HepG2 (cell line): ENCODE measurements at regions not wholly inside any gene's neighbourhood (a gene's known extent, or its start where the extent isn't known, plus 50 kb on each side); places are given as distances from the start of the nearest gene placed in this dataset.

ENCODE experiments used
- ATAC-seq: fragments of 200-7000 bp; cut with Tn5 transposase; 3 replicates; pipeline ENCODE4 v1.9.1; 2020; ENCODE audit warnings: mild to moderate bottlenecking, moderate library complexity
- BruUV-seq: library from RNA; stranded (reverse); fragments of 400-500 nt; replicated peaks from 2 replicates; lab custom pipeline; 2021; lab: Mats Ljungman, UMichigan
- CTCF ChIA-PET: fragments of 300-600 bp; formaldehyde crosslinking; extraction: SDS; loops from one replicate; lab custom pipeline; 2021; ENCODE audit warnings: low total read pairs, inconsistent platforms, low intra/inter-chr PET ratio; lab: Yijun Ruan, JAX
- POLR2A ChIA-PET: fragments of 350-600 bp; sonication (Branson Sonifier 250); formaldehyde crosslinking; loops from one replicate; lab custom pipeline; 2020; ENCODE audit warnings: antibody characterized with exemption, inconsistent platforms; lab: Yijun Ruan, JAX
- DNase-seq: peaks from one replicate; pipeline ENCODE4 v3.0.0-alpha.2; 2015; ENCODE audit warnings: low spot score
- FAIRE-seq: peaks from 3 replicates; lab custom pipeline; 2011; peaks lifted over from hg19 to GRCh38; lab: Jason Lieb, UNC
- H2AFZ ChIP-seq: one replicate; pipeline ENCODE4 v1.6.1; 2011; ENCODE audit warnings: low read length, inconsistent platforms
- H3K27ac ChIP-seq: fragments of 300-600 bp; 3 replicates; pipeline ENCODE4 v1.8.0; 2011; ENCODE audit warnings: mixed run types, mild to moderate bottlenecking, mixed read lengths, low read length, inconsistent platforms; ENCODE audit not compliant: insufficient read depth; ENCODE audit errors: extremely low read length
- H3K27me3 ChIP-seq, 2 experiments: fragments of 200-600 bp in 1 of 2; 2 replicates in 1 of 2; 3 replicates in 1 of 2; pipeline versions ENCODE4 v1.6.0 to v1.8.0; 2011; ENCODE audit warnings: low read length in 2 of 2, mild to moderate bottlenecking in 2 of 2, moderate library complexity in 2 of 2, inconsistent platforms in 1 of 2; ENCODE audit not compliant: insufficient read depth in 2 of 2, control insufficient read depth in 1 of 2
- H3K36me3 ChIP-seq, 2 experiments: fragments of 200-600 bp in 1 of 2; replicated peaks in 1 of 2; 2 replicates in 1 of 2; 3 replicates in 1 of 2; pipeline versions ENCODE4 v1.5.1 to v1.8.0; 2011; ENCODE audit warnings: low read length in 2 of 2, inconsistent platforms in 1 of 2; ENCODE audit not compliant: insufficient read depth in 2 of 2, control insufficient read depth in 1 of 2
- H3K4me1 ChIP-seq: 2 replicates; pipeline ENCODE4 v1.5.1; 2012; ENCODE audit warnings: low read length, inconsistent platforms; ENCODE audit not compliant: insufficient read depth
- H3K4me2 ChIP-seq: 2 replicates; pipeline ENCODE4 v1.6.0; 2011; ENCODE audit warnings: low read depth, low read length, inconsistent platforms
- H3K4me3 ChIP-seq, 3 experiments: fragments of 200-600 bp in 1 of 3; sonication (generic), shearing (Covaris generic) in 1 of 3; replicated peaks in 1 of 3; 2 replicates each; pipeline ENCODE4 v1.5.1; 2011 to 2016; ENCODE audit warnings: low read length in 3 of 3, inconsistent platforms in 2 of 3, low read depth in 2 of 3, mild to moderate bottlenecking in 2 of 3, control low read depth in 1 of 3, mixed read lengths in 1 of 3; ENCODE audit not compliant: insufficient read depth in 1 of 3
- H3K79me2 ChIP-seq: one replicate; pipeline ENCODE4 v1.6.1; 2011; ENCODE audit warnings: low read length, inconsistent platforms; ENCODE audit not compliant: insufficient read depth
- H3K9ac ChIP-seq: 2 replicates; pipeline ENCODE4 v1.6.0; 2011; ENCODE audit warnings: mild to moderate bottlenecking, low read depth, low read length, inconsistent platforms; ENCODE audit not compliant: insufficient read depth
- H3K9me3 ChIP-seq: 2 replicates; pipeline ENCODE4 v1.5.1; 2012; ENCODE audit warnings: mild to moderate bottlenecking, low read length
- H4K20me1 ChIP-seq: 2 replicates; pipeline ENCODE4 v1.6.0; 2011; ENCODE audit warnings: inconsistent platforms, mild to moderate bottlenecking, low read length, moderate library complexity; ENCODE audit not compliant: insufficient read depth
- BCL6 ChIP-seq: IDR thresholded peaks from 2 replicates; pipeline ENCODE4 v1.6.1; 2016; ENCODE audit warnings: missing genetic modification reagents, missing compliant biosample characterization
- CEBPG ChIP-seq: IDR thresholded peaks from 2 replicates; pipeline ENCODE4 v1.6.1; 2016
- CENPX ChIP-seq: sonication (generic); formaldehyde crosslinking; IDR thresholded peaks from 2 replicates; pipeline ENCODE4 v1.9.0; 2021; ENCODE audit warnings: mild to moderate bottlenecking, missing genetic modification reagents, moderate library complexity
- HNF1A ChIP-seq, 2 experiments: sonication (generic) in 1 of 2; formaldehyde crosslinking in 1 of 2; IDR thresholded peaks; 2 replicates each; pipeline versions ENCODE4 v1.4.0 to v1.6.1; 2016 to 2020; ENCODE audit warnings: borderline replicate concordance in 1 of 2, low read depth in 1 of 2, mild to moderate bottlenecking in 1 of 2, missing genetic modification reagents in 1 of 2
- HNRNPUL1 ChIP-seq: fragments of 200-400 bp; formaldehyde crosslinking; IDR thresholded peaks from 2 replicates; pipeline ENCODE4 v1.6.1; 2017; ENCODE audit warnings: low read depth, mild to moderate bottlenecking, low read length, moderate library complexity
- RARA ChIP-seq: IDR thresholded peaks from 2 replicates; pipeline ENCODE4 v1.6.1; 2016; ENCODE audit warnings: missing genetic modification reagents, missing compliant biosample characterization
- ZBTB10 ChIP-seq: sonication (generic); formaldehyde crosslinking; IDR thresholded peaks from 2 replicates; pipeline ENCODE4 v1.4.0; 2020; ENCODE audit warnings: missing genetic modification reagents, borderline replicate concordance
- ZNF878 ChIP-seq: sonication (generic); formaldehyde crosslinking; IDR thresholded peaks from 2 replicates; pipeline ENCODE4 v1.8.1; 2023; ENCODE audit warnings: mild to moderate bottlenecking, missing genetic modification reagents, moderate library complexity
- ZNF879 ChIP-seq: sonication (generic); formaldehyde crosslinking; IDR thresholded peaks from 2 replicates; pipeline ENCODE4 v1.8.1; 2023; ENCODE audit warnings: missing genetic modification reagents
- WGBS: methylation state at CpG from one replicate; pipeline ENCODE4 v1.1.6; 2017; ENCODE audit warnings: low lambda C conversion rate; 5-methylcytosine and 5-hydroxymethylcytosine counted together
- in situ Hi-C: cut with HindIII; loops from 2 replicates; pipeline ENCODE4 v1.10.0; 2017; ENCODE audit warnings: low pct_unique_long_range_greater_than_20kb; ENCODE audit not compliant: extremely low pct_ligation_motif_present
- intact Hi-C: fragments of 100-400 bp; cut with micrococcal nuclease; formaldehyde crosslinking; loops from one replicate; pipeline ENCODE4 v1.10.0; 2022; ENCODE audit not compliant: unreplicated experiment
- TF ChIP-seq, protein P1 (sequence below): sonication (generic); formaldehyde crosslinking; IDR thresholded peaks from 2 replicates; pipeline ENCODE4 v1.9.0; 2021; ENCODE audit warnings: missing genetic modification reagents, mild to moderate bottlenecking, borderline replicate concordance

DNA sequence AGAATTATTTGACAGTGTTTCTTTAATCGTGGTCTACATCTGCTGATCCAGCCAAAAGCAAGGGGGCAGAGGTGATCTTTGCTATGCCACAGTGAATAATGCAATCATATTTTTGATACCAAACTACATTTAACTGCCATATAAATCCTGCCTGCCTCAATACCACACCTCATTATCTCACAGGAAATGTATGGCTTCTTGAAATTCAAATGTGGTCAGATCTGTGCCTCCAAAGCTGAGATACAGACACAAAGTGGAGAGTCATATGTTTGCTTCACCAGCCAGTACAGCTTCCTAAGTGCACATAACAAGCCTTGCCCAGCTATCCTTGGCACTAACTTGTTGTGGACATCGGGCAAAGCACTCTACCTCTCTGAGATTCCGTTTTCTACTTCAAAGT lies 250.0 kb upstream of the NFIA start:
- ATAC-seq = no peak
- peaks cover 0 to 2% of the 10 kb centered on the region in 2 experiments; a peak in 1 of 5 replicates for H3K27me3 ChIP-seq
- TF ChIP-seq ZNF879 = no peak
- TF ChIP-seq CEBPG (CRISPR knock-in tag) = no peak
- no peak for TF ChIP-seq CENPX (CRISPR knock-in tag)
- no peak for TF ChIP-seq ZNF878
- TF ChIP-seq, protein P1, sequence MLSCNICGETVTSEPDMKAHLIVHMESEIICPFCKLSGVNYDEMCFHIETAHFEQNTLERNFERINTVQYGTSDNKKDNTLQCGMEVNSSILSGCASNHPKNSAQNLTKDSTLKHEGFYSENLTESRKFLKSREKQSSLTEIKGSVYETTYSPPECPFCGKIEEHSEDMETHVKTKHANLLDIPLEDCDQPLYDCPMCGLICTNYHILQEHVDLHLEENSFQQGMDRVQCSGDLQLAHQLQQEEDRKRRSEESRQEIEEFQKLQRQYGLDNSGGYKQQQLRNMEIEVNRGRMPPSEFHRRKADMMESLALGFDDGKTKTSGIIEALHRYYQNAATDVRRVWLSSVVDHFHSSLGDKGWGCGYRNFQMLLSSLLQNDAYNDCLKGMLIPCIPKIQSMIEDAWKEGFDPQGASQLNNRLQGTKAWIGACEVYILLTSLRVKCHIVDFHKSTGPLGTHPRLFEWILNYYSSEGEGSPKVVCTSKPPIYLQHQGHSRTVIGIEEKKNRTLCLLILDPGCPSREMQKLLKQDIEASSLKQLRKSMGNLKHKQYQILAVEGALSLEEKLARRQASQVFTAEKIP (CRISPR knock-in tag) = no peak
- no peak overlapping the region for H3K27ac ChIP-seq
- no peak for FAIRE-seq
- no peaks in the 10 kb centered on the region for H3K79me2 ChIP-seq
- POLR2A ChIA-PET = no interaction called here
- intact Hi-C loops (no loop called here), in situ Hi-C loops (no loop called here)
- peaks cover 47% of the 10 kb centered on the region for H3K4me1 ChIP-seq
- CTCF ChIA-PET = no interaction called here
- no peaks in the 10 kb centered on the region for H3K9me3 ChIP-seq
- DNase-seq = no peak
- H3K9ac ChIP-seq = no peak overlapping the region
- BruUV-seq = no TSS peak
- no peaks in the 10 kb centered on the region for H4K20me1 ChIP-seq
- no peak overlapping the region for H2AFZ ChIP-seq
- 56% methylated on average over 3 of the region's 3 CpGs for WGBS
- H3K4me2 ChIP-seq = 0 out of 2 replicates have a peak overlapping the region, but pooled peaks have one; percentile 53
- no peak overlapping the region for H3K4me3 ChIP-seq
- no peaks in the 10 kb centered on the region for H3K36me3 ChIP-seq

DNA sequence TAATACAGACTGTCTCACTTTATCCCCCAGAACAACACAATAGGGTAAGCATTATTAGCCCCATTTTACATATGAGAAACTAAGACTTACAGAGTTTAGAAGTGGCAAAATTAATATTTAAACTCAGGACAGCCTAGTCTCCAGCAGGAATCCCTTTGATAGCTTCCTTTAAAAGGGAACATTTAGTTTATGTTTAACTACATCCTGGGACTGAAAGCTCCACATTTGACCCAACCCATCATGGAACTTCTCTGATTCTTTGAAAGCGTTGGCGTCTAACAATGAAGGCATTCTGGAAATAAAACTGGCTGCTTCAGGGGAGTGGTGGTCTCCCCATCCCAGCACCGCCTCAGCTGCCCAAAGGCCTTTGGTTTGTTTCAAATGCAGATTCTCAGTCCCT lies 250.6 kb upstream of the NFIA start:
- Histone ChIP-seq H3K9me3 (no peaks in the 10 kb centered on the region), H2AFZ (no peak overlapping the region), H3K27ac (no peak overlapping the region), H3K36me3 (no peaks in the 10 kb centered on the region), H3K9ac (no peak overlapping the region), H3K4me1 (peaks cover 47% of the 10 kb centered on the region), H3K79me2 (no peaks in the 10 kb centered on the region), H4K20me1 (no peaks in the 10 kb centered on the region), H3K27me3 (peaks cover 0 to 2% of the 10 kb centered on the region in 2 experiments; a peak in 1 of 5 replicates), H3K4me2 (peak overlapping the region; percentile 33; the same call in 1 of the 2 replicates), H3K4me3 (no peak overlapping the region)
- FAIRE-seq (no peak), ATAC-seq (peak; percentile 66; the same call in 2 of the 3 replicates), DNase-seq (peak; percentile 16)
- intact Hi-C loops = no loop called here
- in situ Hi-C loops = no loop called here
- ChIA-PET POLR2A (no interaction called here), CTCF (no interaction called here)
- 0% methylated on average over 3 of the region's 3 CpGs for WGBS
- no TSS peak for BruUV-seq
- TF ChIP-seq RARA (CRISPR knock-in tag) (peak; percentile 48; the same call in 1 of the 2 replicates), ZBTB10 (CRISPR knock-in tag) (no peak), BCL6 (CRISPR knock-in tag) (peak; percentile 88), HNF1A (IDR thresholded peaks at IDR 0.05; ENCODE audit: low read depth) (peak; percentile 69), HNF1A (CRISPR knock-in tag; IDR thresholded peaks at IDR 0.05; ENCODE audit: borderline replicate concordance) (no peak; the same call in 1 of the 2 replicates), HNRNPUL1 (0 out of 2 replicates have a peak, but pooled peaks have one; percentile 34)
